H9 (cell line): ENCODE measurements at regions not wholly inside any gene's neighbourhood (a gene's known extent, or its start where the extent isn't known, plus 50 kb on each side); places are given as distances from the start of the nearest gene placed in this dataset.

ENCODE experiments used
- DNase-seq: peaks from one replicate; pipeline ENCODE4 v3.0.0-alpha.2; 2017
- H2AFZ ChIP-seq: one replicate; pipeline ENCODE4 v1.6.1; 2013; ENCODE audit warnings: mild to moderate bottlenecking, low read length, control low read depth, moderate library complexity
- H2AK5ac ChIP-seq: 2 replicates; pipeline ENCODE4 v1.6.1; 2013; ENCODE audit warnings: low read length, control low read depth, mixed read lengths; ENCODE audit not compliant: insufficient read length
- H2BK120ac ChIP-seq: one replicate; pipeline ENCODE4 v1.6.1; 2013; ENCODE audit warnings: low read depth, mild to moderate bottlenecking, low read length, control low read depth, inconsistent platforms; ENCODE audit not compliant: poor library complexity, severe bottlenecking
- H2BK12ac ChIP-seq: 2 replicates; pipeline ENCODE4 v1.6.1; 2013; ENCODE audit warnings: low read length, control low read depth, mixed read lengths, low read depth; ENCODE audit not compliant: insufficient read length
- H2BK15ac ChIP-seq: 2 replicates; pipeline ENCODE4 v1.6.1; 2013; ENCODE audit warnings: low read depth, low read length, control low read depth
- H2BK20ac ChIP-seq: one replicate; pipeline ENCODE4 v1.6.1; 2013; ENCODE audit warnings: low read depth, mild to moderate bottlenecking, low read length, control low read depth, inconsistent platforms; ENCODE audit not compliant: poor library complexity, severe bottlenecking
- H2BK5ac ChIP-seq: 2 replicates; pipeline ENCODE4 v1.6.1; 2013; ENCODE audit warnings: low read length, control low read depth, mixed read lengths; ENCODE audit not compliant: insufficient read length
- H3K14ac ChIP-seq: 2 replicates; pipeline ENCODE4 v1.6.1; 2013; ENCODE audit warnings: low read length, control low read depth; ENCODE audit not compliant: insufficient read depth
- H3K18ac ChIP-seq: 2 replicates; pipeline ENCODE4 v1.6.1; 2013; ENCODE audit warnings: low read depth, mild to moderate bottlenecking, mixed read lengths, low read length, control low read depth; ENCODE audit not compliant: insufficient read length
- H3K23ac ChIP-seq: 2 replicates; pipeline ENCODE4 v1.6.1; 2013; ENCODE audit warnings: low read length, control low read depth, mixed read lengths, low read depth; ENCODE audit not compliant: insufficient read length
- H3K23me2 ChIP-seq: 2 replicates; pipeline ENCODE4 v1.6.1; 2013; ENCODE audit warnings: low read depth, mild to moderate bottlenecking, mixed read lengths, low read length, control low read depth; ENCODE audit not compliant: insufficient read length, poor library complexity, severe bottlenecking
- H3K27ac ChIP-seq: 2 replicates; pipeline ENCODE4 v1.5.1; 2013; ENCODE audit warnings: low read length, control low read depth, mixed read lengths, low read depth; ENCODE audit not compliant: insufficient read length
- H3K27me3 ChIP-seq: 2 replicates; pipeline ENCODE4 v1.6.1; 2013; ENCODE audit warnings: low read length, control low read depth, inconsistent platforms; ENCODE audit not compliant: insufficient read depth
- H3K4ac ChIP-seq: 2 replicates; pipeline ENCODE4 v1.6.1; 2013; ENCODE audit warnings: low read depth, mild to moderate bottlenecking, control low read depth, inconsistent platforms, low read length, moderate library complexity
- H3K4me1 ChIP-seq: 2 replicates; pipeline ENCODE4 v1.6.1; 2013; ENCODE audit warnings: low read length, control low read depth, inconsistent platforms; ENCODE audit not compliant: insufficient read depth
- H3K4me2 ChIP-seq: 2 replicates; pipeline ENCODE4 v1.6.1; 2013; ENCODE audit warnings: low read length, control low read depth, mixed read lengths; ENCODE audit not compliant: insufficient read length, insufficient read depth
- H3K56ac ChIP-seq: 2 replicates; pipeline ENCODE4 v1.6.1; 2013; ENCODE audit warnings: low read depth, mild to moderate bottlenecking, mixed read lengths, low read length, control low read depth; ENCODE audit not compliant: insufficient read length
- H3K79me1 ChIP-seq: 2 replicates; pipeline ENCODE4 v1.6.1; 2013; ENCODE audit warnings: low read depth, mild to moderate bottlenecking, moderate library complexity, low read length, control low read depth, inconsistent platforms; ENCODE audit not compliant: insufficient read depth, poor library complexity, severe bottlenecking
- H3K79me2 ChIP-seq: 2 replicates; pipeline ENCODE4 v1.6.1; 2013; ENCODE audit warnings: low read length, control low read depth, inconsistent platforms; ENCODE audit not compliant: insufficient read depth
- H3K9ac ChIP-seq: 2 replicates; pipeline ENCODE4 v1.6.1; 2013; ENCODE audit warnings: low read length, control low read depth, mixed read lengths; ENCODE audit not compliant: insufficient read length; ENCODE audit errors: extremely low read depth
- H3K9me3 ChIP-seq: one replicate; pipeline ENCODE4 v1.6.1; 2013; ENCODE audit warnings: low read depth, low read length, inconsistent platforms; ENCODE audit not compliant: control insufficient read depth
- H3T11ph ChIP-seq: one replicate; pipeline ENCODE4 v1.6.1; 2013; ENCODE audit warnings: mild to moderate bottlenecking, low read length, control low read depth, inconsistent platforms
- H4K20me1 ChIP-seq: one replicate; pipeline ENCODE4 v1.6.1; 2013; ENCODE audit not compliant: control insufficient read depth, insufficient read length, insufficient read depth
- H4K5ac ChIP-seq: 2 replicates; pipeline ENCODE4 v1.6.1; 2013; ENCODE audit warnings: low read depth, mild to moderate bottlenecking, mixed read lengths, low read length, control low read depth; ENCODE audit not compliant: insufficient read length
- H4K8ac ChIP-seq: replicated peaks from 2 replicates; pipeline ENCODE4 v1.6.1; 2013; ENCODE audit warnings: low read length, control low read depth, mixed read lengths, low read depth; ENCODE audit not compliant: insufficient read length
- H4K91ac ChIP-seq: 2 replicates; pipeline ENCODE4 v1.6.1; 2013; ENCODE audit warnings: low read depth, mild to moderate bottlenecking, moderate library complexity, mixed read lengths, low read length, control low read depth; ENCODE audit not compliant: insufficient read length
- H3K27ac Mint-ChIP-seq, 3 experiments: 2 replicates in 2 of 3; 3 replicates in 1 of 3; pipeline ENCODE4 v1.8.0; 2020 to 2021; ENCODE audit warnings: mixed read lengths in 3 of 3, mild to moderate bottlenecking in 1 of 3, moderate library complexity in 1 of 3
- H3K27me3 Mint-ChIP-seq: 2 replicates; pipeline ENCODE4 v1.8.0; 2021; ENCODE audit warnings: low read depth, mild to moderate bottlenecking, moderate library complexity, mixed read lengths
- H3K36me3 Mint-ChIP-seq, 3 experiments: 2 replicates in 2 of 3; 3 replicates in 1 of 3; pipeline ENCODE4 v1.8.0; 2020 to 2021; ENCODE audit warnings: low read depth in 3 of 3, mixed read lengths in 3 of 3; ENCODE audit not compliant: insufficient read depth in 1 of 3
- H3K4me1 Mint-ChIP-seq, 2 experiments: 2 replicates each; pipeline ENCODE4 v1.8.0; 2020; ENCODE audit warnings: mixed read lengths in 2 of 2
- H3K4me3 Mint-ChIP-seq, 2 experiments: 2 replicates in 1 of 2; 3 replicates in 1 of 2; pipeline ENCODE4 v1.8.0; 2020 to 2021; ENCODE audit warnings: mild to moderate bottlenecking in 2 of 2, mixed read lengths in 2 of 2, moderate library complexity in 1 of 2
- H3K9me3 Mint-ChIP-seq, 2 experiments: 2 replicates in 1 of 2; 3 replicates in 1 of 2; pipeline ENCODE4 v1.8.0; 2020; ENCODE audit warnings: mild to moderate bottlenecking in 2 of 2, mixed read lengths in 2 of 2, moderate library complexity in 1 of 2
- CTCF ChIP-seq: fragments of 200-600 bp; sonication (generic); conservative IDR thresholded peaks from 3 replicates; pipeline ENCODE4 v1.8.0; 2021; ENCODE audit warnings: antibody characterized with exemption, mild to moderate bottlenecking
- WGBS: extraction: QIAGEN DNeasy Blood & Tissue Kit; methylation state at CpG from one replicate; pipeline ENCODE4 v1.1.7; 2013; ENCODE audit warnings: missing lambda C conversion rate, low lambda C conversion rate, mixed read lengths; ENCODE audit not compliant: insufficient read length; ENCODE audit errors: extremely low coverage; 5-methylcytosine and 5-hydroxymethylcytosine counted together

GRCh38 chr21:22582026-22582425, 1583.8 kb downstream of the NCAM2 start:
- H2BK120ac ChIP-seq: no peak overlapping the region
- H3K56ac ChIP-seq: no peak overlapping the region
- H4K20me1 ChIP-seq: no peaks in the 10 kb centered on the region
- no peaks in the 10 kb centered on the region for H3K9me3 ChIP-seq
- H4K91ac ChIP-seq: no peak overlapping the region
- H3K18ac ChIP-seq: no peak overlapping the region
- H3K23ac ChIP-seq: no peak overlapping the region
- no peaks in the 10 kb centered on the region for H3K4me1 ChIP-seq
- no peak overlapping the region for H3T11ph ChIP-seq
- no peaks in the 10 kb centered on the region for H3K36me3 Mint-ChIP-seq
- no peak overlapping the region for H3K4me2 ChIP-seq
- H3K79me1 ChIP-seq: no peaks in the 10 kb centered on the region
- H3K79me2 ChIP-seq: no peaks in the 10 kb centered on the region
- H2AFZ ChIP-seq: no peak overlapping the region
- no peak overlapping the region for H3K4ac ChIP-seq
- H3K14ac ChIP-seq: no peak overlapping the region
- H2BK5ac ChIP-seq: no peak overlapping the region
- H3K23me2 ChIP-seq: no peaks in the 10 kb centered on the region
- no peak overlapping the region for H3K4me3 Mint-ChIP-seq
- H2BK15ac ChIP-seq: no peak overlapping the region
- no peaks in the 10 kb centered on the region for H3K27me3 ChIP-seq
- H3K27ac ChIP-seq: no peak overlapping the region
- no peak overlapping the region for H4K8ac ChIP-seq
- H3K27ac Mint-ChIP-seq: no peak overlapping the region
- H3K9me3 Mint-ChIP-seq: no peaks in the 10 kb centered on the region
- H3K4me1 Mint-ChIP-seq: peaks cover 2 to 3% of the 10 kb centered on the region in 2 experiments; a peak in 2 of 4 replicates
- H2BK12ac ChIP-seq: no peak overlapping the region
- no peak overlapping the region for H4K5ac ChIP-seq
- no peak overlapping the region for H2BK20ac ChIP-seq
- H2AK5ac ChIP-seq: no peak overlapping the region
- no CpG with 5 or more reads among the region's 2 CpGs for WGBS
- TF ChIP-seq CTCF: no peak
- no peaks in the 10 kb centered on the region for H3K27me3 Mint-ChIP-seq
- DNase-seq: no peak
- H3K9ac ChIP-seq: no peak overlapping the region
